ENCODE measurements at regions not wholly inside any gene's neighbourhood (a gene's known extent, or its start where the extent isn't known, plus 50 kb on each side); places are given as distances from the start of the nearest gene placed in this dataset.
A peak's percentile ranks its signal among the peaks of the same experiment; 100 is the strongest.
"Not testable (repeated sequence)": the region's sequence is repeated elsewhere in the genome, so short reads cannot be mapped to it uniquely, and the experiment has no call there.

DNA sequence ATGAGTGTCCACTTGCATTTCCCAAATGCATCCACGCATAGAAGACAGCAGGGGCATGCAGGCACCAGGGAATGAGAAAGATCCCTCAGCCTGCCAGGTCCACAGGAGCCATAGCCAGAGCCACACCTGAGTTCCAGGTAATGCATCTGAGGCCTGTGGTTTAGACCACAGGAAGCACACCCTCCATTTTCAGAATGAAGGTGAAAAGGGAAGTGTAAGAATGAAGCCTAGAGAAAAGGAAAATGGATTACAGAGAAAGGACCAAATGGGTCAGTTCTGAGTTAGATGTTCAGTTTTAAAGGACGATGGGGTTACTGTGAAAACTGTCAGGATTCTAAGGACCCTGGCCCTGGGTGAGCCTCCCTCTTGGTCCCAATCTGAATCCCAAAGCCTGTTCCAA lies 1283.2 kb downstream of the TMEM121 start:
- in situ Hi-C loops (cut with MboI; ENCODE audit: low sequenced_read_pairs), result no loop called here
- Histone ChIP-seq H3K36me3 (replicated peaks) (no peaks in the 10 kb centered on the region), H3K9me3 (no peaks in the 10 kb centered on the region), H3K4me1 (no peaks in the 10 kb centered on the region), H3K27me3 (ENCODE audit: low read depth) (no peaks in the 10 kb centered on the region), H3K4me3 (no peak overlapping the region)
- DNase-seq (ENCODE audit: low spot score in 2 of 2), result no peak

DNA sequence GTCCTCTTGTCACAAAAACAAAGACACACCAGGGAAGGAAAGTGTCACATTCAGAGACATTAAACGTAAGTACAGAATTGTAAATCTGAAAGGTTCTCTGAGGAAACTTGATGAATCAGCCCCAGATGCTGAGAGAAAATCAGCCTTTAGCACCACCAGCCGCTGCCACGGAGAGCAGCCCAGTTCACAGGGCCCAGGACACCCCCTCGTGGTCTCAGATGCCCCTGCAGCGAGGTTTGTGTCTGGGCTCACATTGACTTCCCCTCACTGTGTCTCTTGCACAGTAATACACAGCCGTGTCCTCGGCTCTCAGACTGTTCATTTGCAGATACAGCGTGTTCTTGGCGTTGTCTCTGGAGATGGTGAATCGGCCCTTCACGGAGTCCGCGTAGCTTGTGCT lies 1283.8 kb downstream of the TMEM121 start:
- H3K4me1 ChIP-seq; in situ Hi-C loops (cut with MboI; ENCODE audit: low sequenced_read_pairs); DNase-seq (ENCODE audit: low spot score in 2 of 2); H3K4me3 ChIP-seq; H3K36me3 ChIP-seq (replicated peaks); H3K27me3 ChIP-seq (ENCODE audit: low read depth); H3K9me3 ChIP-seq: not testable (repeated sequence)

DNA sequence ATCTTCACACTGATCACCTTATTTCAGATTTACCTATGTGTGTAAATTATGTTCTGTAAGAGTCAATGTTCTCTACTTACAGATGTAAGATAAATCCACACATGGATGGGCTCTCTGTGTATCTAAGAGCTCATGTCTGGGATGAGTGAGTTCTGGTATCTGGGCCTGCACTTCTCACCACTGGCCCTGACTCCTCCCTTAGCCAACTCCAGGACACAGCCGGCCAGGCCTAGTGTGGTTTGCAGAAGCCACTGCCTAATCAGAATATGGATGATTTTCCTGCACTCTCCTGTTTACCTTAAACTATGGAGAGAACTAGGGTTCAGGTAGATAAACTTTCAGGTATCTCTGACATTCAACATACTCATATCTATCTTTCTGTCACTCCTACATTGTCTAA lies 1284.8 kb downstream of the TMEM121 start:
- in situ Hi-C loops (cut with MboI; ENCODE audit: low sequenced_read_pairs), result no loop called here
- no peak overlapping the region for H3K4me3 ChIP-seq
- no peaks in the 10 kb centered on the region for H3K4me1 ChIP-seq
- no peaks in the 10 kb centered on the region for H3K36me3 ChIP-seq (replicated peaks)
- H3K9me3 ChIP-seq, result no peaks in the 10 kb centered on the region
- no peak for DNase-seq (ENCODE audit: low spot score in 2 of 2)
- no peaks in the 10 kb centered on the region for H3K27me3 ChIP-seq (ENCODE audit: low read depth)

GRCh38 chr14:106812788-106813476 lies 1286.5 kb downstream of the TMEM121 start:
- no peaks in the 10 kb centered on the region for H3K9me3 ChIP-seq
- no peaks in the 10 kb centered on the region for H3K27me3 ChIP-seq (ENCODE audit: low read depth)
- no peaks in the 10 kb centered on the region for H3K4me1 ChIP-seq
- no peaks in the 10 kb centered on the region for H3K36me3 ChIP-seq (replicated peaks)
- no peak for DNase-seq (ENCODE audit: low spot score in 2 of 2)
- in situ Hi-C loops (cut with MboI; ENCODE audit: low sequenced_read_pairs), result no loop called here
- H3K4me3 ChIP-seq, result no peak overlapping the region

- Histone ChIP-seq H3K36me3 (replicated peaks) (no peaks in the 10 kb centered on the region), H3K9me3 (no peaks in the 10 kb centered on the region), H3K27me3 (ENCODE audit: low read depth) (no peaks in the 10 kb centered on the region), H3K4me1 (no peaks in the 10 kb centered on the region), H3K4me3 (no peak overlapping the region)
- in situ Hi-C loops (cut with MboI; ENCODE audit: low sequenced_read_pairs), result no loop called here
- no peak for DNase-seq (ENCODE audit: low spot score in 2 of 2)
Observed at GRCh38 chr14:106813477-106813823, 1287.1 kb downstream of the TMEM121 start.

- H3K9me3 ChIP-seq, result no peaks in the 10 kb centered on the region
- no peaks in the 10 kb centered on the region for H3K36me3 ChIP-seq (replicated peaks)
- in situ Hi-C loops (cut with MboI; ENCODE audit: low sequenced_read_pairs), result no loop called here
- no peak for DNase-seq (ENCODE audit: low spot score in 2 of 2)
- H3K4me1 ChIP-seq, result no peaks in the 10 kb centered on the region
- no peak overlapping the region for H3K4me3 ChIP-seq
- no peaks in the 10 kb centered on the region for H3K27me3 ChIP-seq (ENCODE audit: low read depth)
Observed at GRCh38 chr14:106820119-106820518, 1293.7 kb downstream of the TMEM121 start.

GRCh38 chr14:106821119-106821518 lies 1294.7 kb downstream of the TMEM121 start:
- no peak overlapping the region for H3K4me3 ChIP-seq
- no peaks in the 10 kb centered on the region for H3K36me3 ChIP-seq (replicated peaks)
- no peaks in the 10 kb centered on the region for H3K4me1 ChIP-seq
- H3K27me3 ChIP-seq (ENCODE audit: low read depth), result no peaks in the 10 kb centered on the region
- in situ Hi-C loops (cut with MboI; ENCODE audit: low sequenced_read_pairs), result no loop called here
- no peak for DNase-seq (ENCODE audit: low spot score in 2 of 2)
- no peaks in the 10 kb centered on the region for H3K9me3 ChIP-seq

- no peaks in the 10 kb centered on the region for H3K4me1 ChIP-seq
- no peak for DNase-seq (ENCODE audit: low spot score in 2 of 2)
- H3K9me3 ChIP-seq, result no peaks in the 10 kb centered on the region
- in situ Hi-C loops (cut with MboI; ENCODE audit: low sequenced_read_pairs), result no loop called here
- no peak overlapping the region for H3K4me3 ChIP-seq
- no peaks in the 10 kb centered on the region for H3K36me3 ChIP-seq (replicated peaks)
- H3K27me3 ChIP-seq (ENCODE audit: low read depth), result no peaks in the 10 kb centered on the region
Observed at GRCh38 chr14:106822905-106823304, 1296.5 kb downstream of the TMEM121 start.

GRCh38 chr14:106823552-106823951 lies 1297.2 kb downstream of the TMEM121 start:
- H3K27me3 ChIP-seq (ENCODE audit: low read depth), result no peaks in the 10 kb centered on the region
- H3K4me1 ChIP-seq, result no peaks in the 10 kb centered on the region
- H3K9me3 ChIP-seq, result no peaks in the 10 kb centered on the region
- no peak for DNase-seq (ENCODE audit: low spot score in 2 of 2)
- H3K4me3 ChIP-seq, result no peak overlapping the region
- in situ Hi-C loops (cut with MboI; ENCODE audit: low sequenced_read_pairs), result no loop called here
- H3K36me3 ChIP-seq (replicated peaks), result no peaks in the 10 kb centered on the region

- H3K27me3 ChIP-seq (ENCODE audit: low read depth), result no peaks in the 10 kb centered on the region
- H3K4me1 ChIP-seq, result no peaks in the 10 kb centered on the region
- H3K4me3 ChIP-seq, result no peak overlapping the region
- no peak for DNase-seq (ENCODE audit: low spot score in 2 of 2)
- no peaks in the 10 kb centered on the region for H3K9me3 ChIP-seq
- in situ Hi-C loops (cut with MboI; ENCODE audit: low sequenced_read_pairs), result no loop called here
- H3K36me3 ChIP-seq (replicated peaks), result no peaks in the 10 kb centered on the region
Observed at GRCh38 chr14:106826833-106827369, 1300.5 kb downstream of the TMEM121 start.

DNA sequence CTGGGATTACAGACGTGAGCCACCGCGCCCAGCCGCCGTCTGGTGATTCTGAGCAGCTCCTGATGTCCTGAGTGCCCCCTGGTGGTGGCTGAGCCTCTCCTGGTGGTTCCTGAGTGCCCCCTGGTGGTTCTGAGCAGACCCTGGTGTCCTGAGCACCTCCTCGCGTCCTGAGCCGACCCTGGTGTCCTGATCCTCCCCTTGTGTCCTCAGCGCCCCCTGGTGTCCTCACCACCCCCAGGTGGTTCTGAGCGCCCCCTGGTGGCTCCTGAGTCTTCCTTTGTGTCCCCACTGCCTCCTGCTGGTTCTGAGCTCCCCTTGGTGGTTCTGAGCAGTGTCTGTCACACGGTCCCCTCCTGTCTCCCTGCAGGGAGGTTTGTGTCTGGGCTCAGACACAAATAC lies 1304.9 kb downstream of the TMEM121 start:
- Histone ChIP-seq H3K9me3 (no peaks in the 10 kb centered on the region), H3K36me3 (replicated peaks) (no peaks in the 10 kb centered on the region), H3K4me3 (no peak overlapping the region), H3K27me3 (ENCODE audit: low read depth) (no peaks in the 10 kb centered on the region), H3K4me1 (no peaks in the 10 kb centered on the region)
- peak in 1 of 2 experiments; percentile 43 for DNase-seq (ENCODE audit: low spot score in 2 of 2)
- in situ Hi-C loops (cut with MboI; ENCODE audit: low sequenced_read_pairs), result no loop called here

DNA sequence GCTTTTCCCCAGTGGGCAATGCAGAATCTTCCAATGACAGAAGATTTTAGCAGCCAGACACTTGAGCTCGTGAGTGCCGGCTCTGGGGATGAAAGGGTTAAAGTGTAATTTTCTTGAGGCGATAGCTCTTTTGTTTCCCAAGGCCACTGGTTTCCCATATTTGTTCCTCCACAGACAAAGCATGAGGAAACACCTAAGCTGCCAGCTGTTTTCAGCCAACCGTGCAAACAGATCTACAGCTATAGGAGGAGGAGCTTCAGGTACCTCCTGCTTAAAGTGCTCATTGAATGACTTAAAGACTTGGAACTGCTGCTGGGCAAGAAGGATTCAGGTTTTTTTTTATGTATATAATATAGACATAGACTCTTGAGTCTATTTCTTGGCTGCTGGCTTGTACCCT lies 1311.5 kb downstream of the TMEM121 start:
- no peaks in the 10 kb centered on the region for H3K9me3 ChIP-seq
- H3K36me3 ChIP-seq (replicated peaks), result no peaks in the 10 kb centered on the region
- in situ Hi-C loops (cut with MboI; ENCODE audit: low sequenced_read_pairs), result no loop called here
- H3K4me1 ChIP-seq, result no peaks in the 10 kb centered on the region
- DNase-seq (ENCODE audit: low spot score in 2 of 2), result no peak
- no peak overlapping the region for H3K4me3 ChIP-seq
- H3K27me3 ChIP-seq (ENCODE audit: low read depth), result no peaks in the 10 kb centered on the region

DNA sequence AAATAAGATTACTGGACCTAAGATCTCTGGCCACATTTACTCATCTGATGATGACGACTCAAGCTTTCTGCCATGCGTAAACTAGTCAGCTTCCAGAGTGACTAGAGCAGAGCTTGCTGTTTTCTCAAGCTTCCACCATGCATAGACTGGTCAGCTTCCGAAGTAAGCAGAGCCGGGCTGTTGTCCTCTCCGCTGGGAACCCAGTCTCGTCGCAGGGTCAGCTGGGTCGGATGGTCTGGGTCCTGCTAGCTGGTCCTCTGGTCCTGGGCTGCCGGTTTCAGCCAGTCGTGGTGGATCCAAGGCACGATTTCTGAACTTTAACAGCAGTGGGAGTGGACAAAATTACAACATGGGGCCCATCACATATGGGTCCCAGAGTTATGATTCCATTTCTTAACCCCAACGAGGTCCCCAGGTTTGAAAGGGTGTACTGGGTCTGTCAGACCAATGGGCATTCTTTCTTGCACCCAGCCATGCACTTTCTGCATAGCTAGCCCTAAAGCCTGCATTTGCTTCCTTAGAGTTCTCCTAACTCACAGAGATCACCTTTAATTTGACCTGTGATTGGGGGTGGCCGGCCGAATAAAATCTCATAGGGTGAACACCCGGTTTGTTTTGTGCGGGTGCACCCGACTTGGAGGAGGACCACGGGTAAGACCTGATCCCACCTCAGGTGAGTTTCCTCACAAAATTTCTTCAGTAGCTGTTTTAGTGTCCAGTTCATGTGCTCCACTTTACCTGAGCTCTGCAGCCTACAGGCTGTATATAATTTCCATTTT lies 1312.8 kb downstream of the TMEM121 start:
- no peaks in the 10 kb centered on the region for H3K9me3 ChIP-seq
- H3K36me3 ChIP-seq (replicated peaks), result no peaks in the 10 kb centered on the region
- no peaks in the 10 kb centered on the region for H3K27me3 ChIP-seq (ENCODE audit: low read depth)
- H3K4me3 ChIP-seq, result no peak overlapping the region
- H3K4me1 ChIP-seq, result no peaks in the 10 kb centered on the region
- DNase-seq (ENCODE audit: low spot score in 2 of 2), result no peak
- in situ Hi-C loops (cut with MboI; ENCODE audit: low sequenced_read_pairs), result no loop called here

DNA sequence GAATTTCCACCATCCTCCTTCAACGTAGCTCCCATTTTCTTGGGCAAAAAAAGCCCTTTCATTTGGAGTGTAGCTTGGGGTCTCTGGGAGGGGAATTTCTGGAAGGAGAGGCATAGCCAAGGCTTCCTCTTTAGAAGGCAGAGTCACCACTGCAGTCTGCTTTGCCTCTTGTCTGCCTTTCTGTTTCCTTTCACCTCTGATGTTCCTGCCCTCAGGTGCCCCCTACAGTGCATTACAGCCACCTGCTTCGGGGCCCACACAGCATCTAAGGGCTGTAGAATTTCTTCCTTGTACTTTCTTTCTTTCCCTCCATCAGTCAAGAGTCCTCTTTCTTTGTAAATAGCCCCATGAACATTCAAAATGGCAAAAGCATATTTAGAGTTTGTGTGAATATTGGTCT lies 1313.9 kb downstream of the TMEM121 start:
- in situ Hi-C loops (cut with MboI; ENCODE audit: low sequenced_read_pairs), result no loop called here
- Histone ChIP-seq H3K27me3 (ENCODE audit: low read depth) (0 out of 2 replicates have a peak, but pooled peaks cover 4% of the 10 kb centered on the region), H3K4me3 (no peak overlapping the region), H3K4me1 (no peaks in the 10 kb centered on the region), H3K9me3 (no peaks in the 10 kb centered on the region), H3K36me3 (replicated peaks) (no peaks in the 10 kb centered on the region)
- no peak for DNase-seq (ENCODE audit: low spot score in 2 of 2)

Measured in HAP-1 (cell line).